H1 (cell line): ENCODE measurements at regions not wholly inside any gene's neighbourhood (a gene's known extent, or its start where the extent isn't known, plus 50 kb on each side); places are given as distances from the start of the nearest gene placed in this dataset.

Experiments used
- ASH2L ChIP-seq: fragments of 200-600, 300-600 bp; sonication (generic); IDR thresholded peaks from one replicate; pipeline ENCODE4 v1.7.1; 2017; ENCODE audit warnings: low read length
- BACH1 ChIP-seq: IDR thresholded peaks from 2 replicates; pipeline ENCODE4 v1.6.1; 2012; ENCODE audit warnings: low read length, improper control_type of control experiment
- CEBPB ChIP-seq: IDR thresholded peaks from 2 replicates; pipeline ENCODE4 v1.6.1; 2012; ENCODE audit warnings: low read depth, low read length
- CHD7 ChIP-seq: fragments of 300-600 bp; sonication (generic); IDR thresholded peaks from 2 replicates; pipeline ENCODE4 v1.7.1; 2012; ENCODE audit warnings: low read length, moderate library complexity, mild to moderate bottlenecking, inconsistent platforms; ENCODE audit not compliant: insufficient replicate concordance
- HDAC2 ChIP-seq, 2 experiments: fragments of 300-600 bp in 1 of 2; sonication (generic) in 1 of 2; IDR thresholded peaks; 2 replicates each; pipeline ENCODE4 v1.6.1; 2011 to 2012; ENCODE audit warnings: low read depth in 2 of 2, low read length in 2 of 2, mild to moderate bottlenecking in 2 of 2, moderate library complexity in 2 of 2, borderline replicate concordance in 1 of 2, inconsistent platforms in 1 of 2
- YY1 ChIP-seq: IDR thresholded peaks from 2 replicates; pipeline ENCODE4 v1.6.1; 2011; ENCODE audit warnings: low read depth, mild to moderate bottlenecking, low read length

GRCh38 chr11:103541186-103541795, 432.1 kb downstream of the DYNC2H1 start (continued):
- no peak for TF ChIP-seq ASH2L
- TF ChIP-seq CHD7, result no peak
- TF ChIP-seq CEBPB, result no peak
- no peak for TF ChIP-seq YY1
- TF ChIP-seq BACH1, result no peak
- no peak for TF ChIP-seq HDAC2 (IDR thresholded peaks at IDR 0.05; ENCODE audit: borderline replicate concordance in 1 of 2, low read depth in 2 of 2, low read length in 2 of 2)
- TF ChIP-seq, all 59 proteins: peak for 0
